ENCODE measurements at regions not wholly inside any gene's neighbourhood (a gene's known extent, or its start where the extent isn't known, plus 50 kb on each side); places are given as distances from the start of the nearest gene placed in this dataset.
"Not testable (repeated sequence)": the region's sequence is repeated elsewhere in the genome, so short reads cannot be mapped to it uniquely, and the experiment has no call there.

DNA sequence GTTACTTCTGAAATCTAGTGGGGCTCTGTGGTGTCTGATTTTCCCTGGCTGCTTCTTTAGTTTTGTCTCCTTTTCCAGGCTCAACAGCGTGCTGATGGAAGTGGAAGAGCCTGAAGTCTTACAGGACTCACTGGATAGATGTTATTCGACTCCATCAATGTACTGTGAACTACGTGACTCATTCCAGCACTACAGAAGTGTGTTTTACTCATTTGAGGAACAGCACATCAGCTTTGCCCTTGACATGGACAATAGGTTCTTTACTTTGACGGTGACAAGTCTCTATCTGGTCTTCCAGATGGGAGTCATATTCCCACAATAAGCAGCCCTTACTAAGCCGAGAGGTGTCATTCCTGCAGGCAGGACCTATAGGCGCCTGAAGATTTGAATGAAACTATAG lies 51.1 kb downstream of the NBPF8 start:
- DNase-seq: peak in 1 of 5 donors; percentile 4

DNA sequence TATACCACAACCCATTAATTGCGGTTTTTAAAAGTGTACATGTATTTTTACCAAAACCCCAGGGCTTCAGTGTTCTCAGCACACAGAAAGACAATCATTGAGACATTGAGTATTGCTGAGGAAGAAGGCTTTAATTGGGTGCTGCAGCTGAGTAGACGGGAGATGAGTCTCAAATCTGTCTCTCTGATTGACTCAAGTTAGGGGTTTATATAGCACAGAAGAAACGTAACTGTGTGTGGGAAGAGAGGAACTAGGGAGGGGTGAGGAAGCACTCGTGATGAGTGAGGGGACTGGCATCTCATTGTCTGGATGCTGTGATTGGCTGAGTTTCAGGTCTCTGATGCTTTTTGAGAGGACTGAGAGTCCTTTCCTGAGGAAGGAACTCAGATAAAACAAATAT lies 62.8 kb downstream of the NBPF8 start:
- DNase-seq: not testable (repeated sequence)

DNA sequence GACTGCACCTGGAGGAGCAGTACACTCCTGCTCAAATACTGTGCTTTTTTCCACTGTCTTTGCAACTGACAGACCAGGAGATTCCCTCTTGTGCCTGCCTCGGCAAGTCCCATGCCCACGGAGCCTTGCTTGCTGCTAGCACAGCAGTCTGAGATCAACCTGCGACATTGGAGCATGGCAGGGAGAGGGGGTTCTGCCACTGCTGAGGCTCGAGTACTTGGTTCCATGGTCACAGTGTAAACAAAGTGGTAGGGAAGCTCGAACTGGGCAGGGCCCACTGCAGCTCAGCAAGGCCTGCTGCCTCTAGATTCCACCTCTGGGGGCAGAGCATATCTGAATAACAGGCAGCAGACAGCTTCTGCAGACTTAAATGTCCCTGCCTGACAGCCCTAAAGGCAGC lies 63.6 kb downstream of the NBPF8 start:
- not testable (repeated sequence) for DNase-seq

DNA sequence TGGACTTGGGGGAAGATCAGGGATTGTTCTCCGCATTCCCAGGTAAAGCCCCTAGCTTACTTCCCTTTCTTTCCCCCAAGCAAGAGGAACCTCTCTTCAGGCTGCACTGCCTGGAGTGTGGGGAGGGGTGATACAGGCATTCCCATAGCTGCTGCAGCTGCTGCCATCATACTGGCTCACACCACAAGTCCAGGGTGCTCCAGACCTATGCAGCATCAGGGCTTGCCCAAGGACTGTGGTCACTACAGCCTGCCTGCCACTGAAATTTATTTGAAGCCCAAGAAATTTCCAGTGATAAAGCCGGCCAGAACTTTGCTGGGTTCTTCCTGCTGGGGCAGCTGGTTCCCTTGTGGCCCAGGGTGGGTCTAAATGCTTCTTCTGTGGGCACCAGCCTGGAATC lies 72.7 kb downstream of the NBPF8 start:
- not testable (repeated sequence) for DNase-seq

DNA sequence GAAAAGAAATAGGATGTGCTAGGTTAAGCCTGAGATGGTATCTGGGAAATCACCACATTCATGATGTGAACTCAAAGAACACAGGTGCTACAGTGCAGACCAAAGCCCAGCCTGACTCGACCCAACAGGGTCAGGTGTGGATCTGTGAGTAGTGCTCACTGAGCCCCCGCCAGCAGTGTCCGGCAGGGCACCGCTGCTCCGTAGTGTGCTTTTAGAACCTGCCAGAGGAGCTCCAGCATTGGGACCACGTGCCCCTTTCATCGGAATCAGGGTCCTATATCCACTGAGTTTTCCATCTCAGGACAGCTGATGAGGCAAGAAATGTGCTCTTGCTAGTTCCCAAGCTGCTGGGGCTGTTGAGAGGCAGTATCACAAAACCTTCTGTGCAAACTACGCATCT lies 74.4 kb downstream of the NBPF8 start:
- not testable (repeated sequence) for DNase-seq

DNA sequence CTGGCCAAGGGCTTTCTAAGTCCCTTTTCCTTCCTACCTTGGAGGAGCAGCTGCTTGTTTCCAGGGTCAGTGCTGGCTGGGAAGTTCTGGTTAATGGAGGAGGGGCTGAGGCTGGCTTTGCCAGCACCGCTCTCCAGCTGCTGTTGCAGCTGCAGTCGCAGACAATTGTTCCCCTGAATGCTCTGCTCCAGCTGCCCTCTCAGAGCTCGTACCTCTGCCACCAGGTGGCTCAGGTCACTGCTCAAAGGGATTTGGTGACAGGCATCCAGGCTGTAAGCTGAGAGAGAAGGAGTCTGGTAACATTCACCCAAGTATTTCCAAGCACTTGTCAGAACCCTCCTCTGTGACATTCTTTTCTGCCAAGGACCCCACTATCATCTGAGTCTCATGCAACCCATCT lies 82.3 kb downstream of the NBPF8 start:
- DNase-seq: not testable (repeated sequence)

DNA sequence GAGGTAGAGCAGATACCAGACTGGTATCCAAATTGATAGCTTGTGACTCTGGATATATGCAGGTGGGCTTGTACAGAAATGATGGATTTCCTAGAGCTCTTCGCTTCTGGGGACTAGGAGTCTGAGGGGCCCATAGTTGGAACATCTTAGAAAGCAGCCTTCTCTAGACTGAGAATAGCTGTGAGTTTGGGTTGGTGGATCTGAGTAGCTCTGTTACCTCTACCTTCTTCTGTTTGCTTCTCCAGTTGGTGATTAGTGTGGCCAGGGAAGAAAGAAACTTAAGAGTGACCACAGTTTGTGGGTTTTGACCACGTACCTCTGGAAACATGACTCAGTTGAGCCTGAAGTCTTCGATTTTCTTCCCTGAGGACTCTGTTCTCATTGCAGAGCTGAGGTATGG lies 88.4 kb downstream of the NBPF8 start:
- not testable (repeated sequence) for DNase-seq

DNA sequence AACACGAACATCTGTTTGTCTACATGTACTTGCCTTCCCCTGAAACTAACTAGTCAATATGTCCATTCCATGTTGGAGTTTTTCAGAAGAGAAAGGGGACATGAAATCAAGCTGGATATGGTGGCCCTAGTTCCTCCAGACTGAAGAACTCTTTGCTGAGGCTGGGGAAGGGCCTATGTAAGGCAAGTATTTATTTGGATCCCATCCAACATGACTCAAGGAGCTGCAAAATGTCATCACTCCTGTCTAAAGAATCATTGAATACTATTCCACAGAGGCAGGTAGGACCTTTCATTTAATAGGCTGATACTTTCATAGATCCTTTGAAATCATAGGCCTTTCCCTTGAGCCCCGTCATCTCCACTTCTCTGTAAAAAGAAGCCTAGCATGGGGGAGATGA lies 91.5 kb downstream of the NBPF8 start:
- not testable (repeated sequence) for DNase-seq

DNA sequence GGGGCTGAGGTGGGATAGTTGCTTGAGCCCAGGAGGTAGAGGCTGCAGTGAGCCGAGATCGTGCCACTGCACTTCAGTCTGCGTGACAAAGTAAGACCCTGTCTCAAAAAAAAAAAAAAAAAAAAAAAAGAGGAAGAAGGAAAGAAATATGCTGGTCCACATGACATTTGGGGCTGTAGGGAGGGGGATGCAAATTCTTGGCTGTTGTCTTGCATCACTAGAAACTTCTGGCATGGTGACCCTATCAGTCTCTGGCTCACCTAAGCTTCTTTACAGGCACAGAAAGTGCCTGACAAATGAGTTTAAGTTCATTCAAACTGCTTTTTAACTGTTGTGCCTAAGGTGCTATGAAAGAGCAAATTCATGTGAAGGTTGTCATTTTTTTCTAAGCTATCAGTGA lies 93.5 kb downstream of the NBPF8 start:
- DNase-seq: not testable (repeated sequence)

DNA sequence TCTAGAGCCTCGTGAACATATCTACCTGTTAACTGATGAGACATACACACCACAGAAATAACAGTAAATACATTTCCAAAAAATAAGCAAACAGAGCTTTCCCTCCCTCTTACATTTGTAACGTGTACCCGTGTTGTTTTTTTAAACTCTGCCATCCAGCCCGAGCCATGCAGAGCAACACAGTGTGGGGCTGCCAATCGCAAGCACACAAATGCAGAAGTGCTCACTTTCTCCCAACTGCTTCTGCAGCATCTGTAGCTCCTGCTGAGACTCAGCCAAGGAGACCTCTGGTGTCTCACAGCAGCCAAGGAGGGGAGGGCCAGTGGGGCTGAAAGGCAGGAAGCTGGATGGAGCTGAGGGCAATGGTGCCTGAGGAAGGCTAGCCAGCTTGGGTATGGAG lies 94.4 kb downstream of the NBPF8 start:
- not testable (repeated sequence) for DNase-seq

DNA sequence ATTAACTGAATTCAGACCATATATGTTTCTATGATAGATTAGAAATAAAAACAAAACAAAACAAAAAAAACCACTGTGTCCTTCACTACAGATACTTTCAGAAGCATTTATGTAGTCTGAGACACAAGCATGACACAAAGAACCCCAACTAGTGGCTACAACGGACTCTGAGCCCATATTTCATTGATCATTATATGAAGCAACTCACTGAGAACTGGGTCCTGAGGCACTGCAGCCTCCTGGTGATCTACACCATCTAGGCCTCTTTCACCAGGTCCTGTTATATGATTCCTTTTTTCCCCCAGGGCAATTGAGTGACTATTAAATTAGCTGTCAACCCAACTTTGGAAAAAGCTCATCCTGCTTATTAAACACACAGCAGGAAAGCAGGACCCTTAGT lies 98.3 kb downstream of the NBPF8 start:
- not testable (repeated sequence) for DNase-seq

DNA sequence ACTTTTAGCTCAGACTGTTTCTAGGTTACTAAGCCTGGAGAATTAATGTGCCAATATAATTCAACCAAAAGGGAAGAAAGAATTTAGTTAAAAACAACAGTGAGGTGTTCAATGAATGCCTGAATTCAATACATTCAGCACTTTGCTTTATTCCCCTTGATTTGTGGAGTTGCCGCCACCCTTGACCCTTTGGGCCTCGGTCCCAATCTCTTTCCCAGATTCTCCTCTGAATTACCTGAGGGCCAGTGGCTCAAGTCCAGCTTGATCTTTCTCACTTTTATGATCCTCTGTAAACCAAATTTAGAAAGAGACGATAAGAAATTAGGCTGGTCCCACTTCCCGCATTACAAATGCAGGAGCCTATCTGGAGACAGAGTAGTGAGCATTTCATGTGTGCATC lies 98.7 kb downstream of the NBPF8 start:
- DNase-seq: not testable (repeated sequence)

DNA sequence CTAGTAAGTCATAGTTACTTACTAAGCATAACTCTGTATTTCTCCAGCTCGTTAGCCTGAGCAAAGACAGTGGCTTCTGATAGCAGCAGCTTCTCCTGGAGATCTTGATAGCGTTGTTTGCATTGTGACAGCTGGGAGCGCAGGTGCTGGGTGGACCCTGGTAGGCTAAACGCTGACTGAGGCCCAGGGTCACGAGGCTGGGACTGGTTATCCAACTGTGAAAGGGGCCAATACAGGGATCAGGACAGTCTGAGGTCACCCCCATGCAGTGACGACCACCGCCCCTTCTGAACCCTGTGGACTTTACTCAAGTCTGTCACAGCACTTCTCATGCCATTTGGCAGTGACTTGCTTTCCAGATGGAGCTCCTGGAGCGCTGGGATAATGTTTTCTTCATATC lies 104.4 kb downstream of the NBPF8 start:
- DNase-seq: not testable (repeated sequence)

DNA sequence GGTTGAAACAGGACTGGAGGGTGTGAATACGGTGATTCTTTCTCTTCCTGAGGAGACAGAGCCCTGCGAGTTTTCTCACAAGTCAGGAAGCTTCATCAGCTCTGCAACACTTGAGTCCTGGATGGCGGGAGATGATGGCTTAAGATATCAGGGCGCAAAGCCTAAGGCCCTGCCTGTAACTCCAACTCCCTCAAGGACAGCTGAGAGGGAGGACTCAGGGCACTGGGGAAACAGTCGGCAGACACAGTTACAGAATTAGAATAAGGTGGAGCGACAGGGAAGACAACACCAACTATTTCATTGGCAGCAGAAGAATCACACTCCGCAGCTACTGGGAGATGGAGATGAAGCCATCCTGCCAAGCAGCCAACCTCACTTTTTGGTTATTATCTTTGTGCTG lies 109.6 kb downstream of the NBPF8 start:
- DNase-seq: not testable (repeated sequence)

DNA sequence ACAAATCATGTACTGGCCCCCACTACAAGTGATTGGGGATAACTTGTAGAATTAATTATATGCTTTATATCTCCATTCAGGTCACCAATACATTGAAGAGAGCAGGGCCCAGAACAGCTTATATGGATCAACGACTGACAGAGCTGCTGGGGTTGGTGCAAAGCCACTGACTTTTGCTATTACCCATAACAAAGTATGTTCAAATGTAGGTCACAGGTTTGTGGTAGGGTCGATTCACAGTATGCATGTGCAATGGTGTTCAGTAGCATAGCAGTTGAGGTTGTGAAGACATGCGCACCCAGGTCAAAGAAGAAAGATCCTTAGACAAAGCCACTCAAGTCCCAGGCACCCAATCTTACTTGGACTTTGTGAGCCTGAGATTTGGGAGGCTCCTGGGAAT lies 110.6 kb downstream of the NBPF8 start:
- peak in 1 of 5 donors; percentile 12 for DNase-seq

DNA sequence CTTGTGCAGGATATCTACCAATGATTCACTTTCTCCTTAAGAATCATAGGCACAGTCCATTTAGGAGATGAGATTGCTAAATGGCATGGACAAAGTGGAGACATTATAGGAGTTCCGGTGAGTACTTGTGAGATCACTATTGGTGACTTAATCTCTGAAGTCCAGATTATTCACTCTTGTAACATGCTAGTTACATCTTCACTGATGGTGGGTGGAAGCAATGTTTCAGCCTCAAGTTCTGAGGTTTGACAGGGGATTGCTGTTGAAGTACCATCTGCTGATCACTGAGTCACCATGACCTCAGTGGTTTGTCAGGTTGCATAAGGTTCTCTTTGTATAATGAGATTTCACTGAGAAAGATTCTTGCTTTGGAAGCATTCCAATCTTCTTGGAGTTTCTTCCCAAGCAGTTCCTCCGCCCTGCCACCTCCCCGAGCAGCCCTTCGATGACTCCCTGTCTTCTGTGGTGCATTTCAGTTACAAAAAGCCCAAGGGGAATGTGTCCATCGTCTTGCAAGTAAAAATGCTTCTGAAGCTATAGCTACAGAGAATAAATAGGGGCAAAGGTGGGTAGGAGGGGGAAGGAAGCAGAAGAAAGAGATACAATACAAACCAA lies 114.7 kb downstream of the NBPF8 start:
- DNase-seq: not testable (repeated sequence)

DNA sequence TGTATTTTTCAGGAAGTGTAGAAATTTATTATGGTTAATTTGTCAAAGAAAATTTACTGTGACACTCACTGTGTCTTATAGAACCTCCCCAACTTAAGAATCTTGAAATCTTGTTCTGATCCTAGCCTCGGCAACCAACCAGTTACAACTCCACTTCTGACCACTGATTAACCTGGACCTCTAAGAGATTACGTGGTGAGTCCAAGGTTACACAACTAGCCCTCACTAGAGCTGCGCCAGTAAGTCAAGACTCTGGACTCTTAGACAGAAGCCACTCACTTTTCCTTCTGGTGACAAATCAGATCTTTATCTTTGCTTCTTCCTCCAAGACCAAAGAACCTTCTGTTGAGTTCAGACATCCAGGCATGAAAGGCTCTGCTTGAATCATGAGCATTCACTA lies 116.6 kb downstream of the NBPF8 start:
- not testable (repeated sequence) for DNase-seq

DNA sequence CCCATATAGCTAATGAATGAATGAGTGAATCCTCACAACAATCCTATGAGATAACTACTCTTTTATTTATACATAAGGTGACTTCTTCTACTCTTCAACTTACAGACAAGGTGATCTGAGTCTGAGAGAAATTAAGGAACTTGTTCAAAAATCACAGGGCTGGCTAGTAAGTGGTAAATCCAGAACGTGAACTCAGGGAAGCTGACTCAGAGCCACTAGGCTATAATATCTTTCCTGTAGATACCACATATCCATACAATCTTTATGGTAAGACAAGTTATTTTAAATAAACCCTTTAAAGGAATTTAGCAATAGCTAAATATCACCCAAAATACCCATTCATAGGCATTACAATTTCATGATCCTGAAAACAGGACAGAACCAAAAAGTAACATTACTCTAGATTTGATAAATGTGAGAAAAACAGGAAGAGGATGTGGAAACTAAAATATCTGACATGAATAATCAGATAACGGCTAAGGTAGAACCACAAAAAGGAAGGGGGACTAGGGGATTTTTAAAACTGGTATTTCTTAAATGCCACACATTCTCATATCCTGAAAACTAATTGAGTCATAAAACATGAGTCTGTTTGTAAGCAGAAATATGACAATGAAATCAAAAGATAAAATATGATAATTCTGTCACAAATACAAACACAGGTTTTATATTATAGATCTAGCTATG lies 119.7 kb downstream of the NBPF8 start:
- DNase-seq: peak in 1 of 5 donors; percentile 75

DNA sequence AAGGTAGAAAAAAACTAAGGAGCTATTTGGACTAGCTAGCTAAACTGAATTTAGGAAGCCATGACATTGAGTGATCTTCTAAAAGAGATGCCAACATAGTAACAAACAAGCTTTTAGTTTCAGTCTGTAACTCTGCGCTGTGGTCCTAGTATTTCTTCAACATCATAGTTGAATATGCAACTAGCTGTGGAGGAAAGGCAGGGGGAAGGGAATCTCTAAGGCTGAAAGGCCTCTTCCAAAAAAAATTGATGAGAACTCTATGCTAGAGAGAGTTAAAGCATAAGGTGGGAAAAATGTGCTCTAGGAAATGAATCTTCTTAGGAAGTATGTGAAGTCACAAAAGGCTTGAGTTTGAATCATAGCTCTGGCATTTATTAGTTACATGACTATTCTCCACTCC lies 120.2 kb downstream of the NBPF8 start:
- peak in 1 of 5 donors; percentile 60 for DNase-seq

DNA sequence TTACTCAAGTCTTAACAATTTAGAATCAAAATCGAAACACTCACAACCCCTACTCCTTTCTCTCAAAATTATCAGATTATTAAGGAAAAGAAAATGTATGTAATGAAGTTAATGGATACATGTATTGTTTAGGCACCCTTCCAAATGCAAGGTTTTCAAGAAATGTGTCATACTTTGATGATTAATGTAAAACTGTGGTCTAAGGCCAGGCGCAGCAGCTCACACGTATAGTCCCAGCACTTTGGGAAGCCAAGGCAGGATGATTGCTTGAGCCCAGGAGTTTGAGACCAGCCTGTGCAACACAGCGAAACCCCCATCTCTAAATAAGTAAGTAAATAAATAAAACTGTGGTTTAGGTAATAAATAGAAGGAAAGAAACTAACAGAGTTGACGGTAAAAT lies 126.6 kb downstream of the NBPF8 start:
- not testable (repeated sequence) for DNase-seq

DNA sequence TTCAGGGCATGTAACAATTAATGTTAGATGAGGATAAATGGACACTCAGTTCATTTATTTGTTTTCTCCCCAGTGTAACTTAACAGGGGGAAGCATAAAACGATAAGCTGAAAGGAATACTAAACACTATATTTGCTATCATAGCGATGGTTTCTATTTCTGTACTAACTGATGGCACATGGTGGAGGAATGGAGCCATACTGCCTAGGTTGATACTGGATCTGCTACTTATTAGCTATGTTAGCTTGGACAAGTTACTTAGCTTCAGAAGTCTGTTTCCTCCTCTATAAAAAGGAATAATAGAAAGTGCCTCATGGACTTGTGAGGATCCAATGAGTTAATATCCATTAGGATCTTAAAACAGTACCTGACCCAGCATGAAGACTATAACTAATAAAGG lies 127.5 kb downstream of the NBPF8 start:
- not testable (repeated sequence) for DNase-seq

DNA sequence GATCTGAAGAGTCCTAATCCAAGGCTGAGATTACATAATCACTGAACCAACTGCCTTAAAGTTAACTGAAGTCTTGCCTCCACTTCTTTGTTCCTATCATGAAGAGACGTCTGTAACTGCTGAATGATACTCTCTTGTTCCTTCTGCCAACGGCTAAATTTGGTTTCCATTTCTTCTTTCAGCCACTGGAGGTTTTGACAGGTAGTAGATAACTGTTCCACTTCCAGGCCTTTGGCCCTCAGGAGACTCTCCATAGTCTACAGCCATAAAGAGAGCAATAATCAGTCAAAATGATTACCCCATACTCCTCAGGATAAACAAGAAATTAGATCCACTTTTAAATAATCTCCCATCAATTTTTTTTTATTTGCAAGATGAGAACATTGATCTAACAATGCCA lies 128.1 kb downstream of the NBPF8 start:
- not testable (repeated sequence) for DNase-seq

DNA sequence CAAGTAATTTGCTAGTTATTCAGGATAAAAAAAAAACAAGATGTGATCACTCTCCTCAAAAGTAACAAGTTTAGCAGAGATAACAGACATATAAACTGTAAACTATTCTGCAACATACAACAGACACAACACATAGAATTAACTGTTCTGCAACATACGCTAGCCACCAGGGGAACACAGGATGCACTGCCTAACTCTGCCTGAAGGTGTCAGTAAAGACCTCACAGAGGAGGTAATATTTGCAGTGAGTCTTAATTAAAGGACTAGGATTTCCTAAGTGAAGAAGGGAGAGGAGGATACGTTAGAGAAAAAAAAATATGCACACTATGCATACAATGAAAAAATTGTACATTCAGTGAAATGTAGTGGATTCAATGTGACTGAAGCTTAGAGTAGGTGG lies 129.6 kb downstream of the NBPF8 start:
- peak in 4 of 5 donors; percentile 39 to 78 (median 68) for DNase-seq

DNA sequence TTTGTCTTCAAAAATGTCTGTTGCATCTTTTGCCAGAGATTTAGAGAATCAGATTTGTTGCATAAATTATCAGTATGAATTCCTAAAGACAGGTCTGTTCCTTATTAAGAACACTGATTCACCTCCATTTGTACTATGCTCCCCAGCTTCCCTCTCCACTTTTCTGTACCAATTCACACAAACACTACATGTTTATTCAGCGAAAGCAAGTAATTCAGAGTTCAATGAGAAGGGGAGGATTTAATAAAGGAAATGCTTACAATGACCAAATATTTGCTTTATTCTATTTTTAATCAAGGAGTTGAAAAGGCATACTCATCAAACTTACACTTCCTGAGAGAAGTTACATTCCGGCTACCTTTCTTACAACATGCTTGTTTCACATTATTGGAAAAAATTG lies 135.5 kb downstream of the NBPF8 start:
- DNase-seq: not testable (repeated sequence)

DNA sequence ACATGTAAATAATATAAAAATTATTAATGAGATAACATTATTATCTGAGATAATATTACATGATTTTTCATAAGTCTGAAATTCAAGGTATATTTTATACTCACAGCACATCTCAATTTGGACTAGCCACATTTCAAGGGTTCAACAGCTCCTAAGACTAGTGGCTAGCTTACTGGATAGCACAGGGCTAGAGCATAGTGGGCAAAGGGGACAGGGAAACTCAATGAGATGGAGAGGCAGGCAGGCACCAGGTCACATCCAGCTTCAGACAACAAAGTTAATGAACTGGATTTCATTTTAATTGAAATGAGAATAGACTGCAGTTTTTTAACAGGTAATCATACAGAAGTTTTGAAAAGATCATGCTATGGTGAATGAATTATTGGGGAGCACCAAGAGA lies 137.4 kb downstream of the NBPF8 start:
- DNase-seq: not testable (repeated sequence)

All from T-helper 1 cell (primary cell).